Pancreas (tissue), 10 donors: ENCODE measurements at regions not wholly inside any gene's neighbourhood (a gene's known extent, or its start where the extent isn't known, plus 50 kb on each side); places are given as distances from the start of the nearest gene placed in this dataset.

ENCODE experiments used
- ATAC-seq, 4 donors: fragments of 200-7000 bp; cut with Tn5 transposase; one replicate each; pipeline versions ENCODE4 v1.8.0 to v1.9.1; 2020; ENCODE audit warnings: mild to moderate bottlenecking in 4 of 4, moderate library complexity in 4 of 4
- DNase-seq, 6 donors: peaks; one replicate each; pipeline ENCODE4 v3.0.0-alpha.2; 2020
- FAIRE-seq: peaks from 2 replicates; lab custom pipeline; 2012; peaks lifted over from hg19 to GRCh38; lab: Jason Lieb, UNC
- H3K27ac ChIP-seq, 4 donors: fragments of 200-600 bp; sonication (generic); 1 replicate in 3 of 4; 2 replicates in 1 of 4; pipeline versions ENCODE4 v1.5.0 to v1.8.0; 2020
- H3K27me3 ChIP-seq, 4 donors: fragments of 200-600 bp; one replicate each; pipeline ENCODE4 v1.8.0; 2021
- H3K36me3 ChIP-seq, 3 donors: fragments of 200-600 bp; sonication (generic) in 1 of 3; one replicate each; pipeline versions ENCODE4 v1.5.0 to v1.8.0; 2020 to 2021
- H3K4me1 ChIP-seq, 3 donors: fragments of 200-600 bp; one replicate each; pipeline ENCODE4 v1.8.0; 2021
- H3K4me3 ChIP-seq, 4 donors: fragments of 200-600 bp; sonication (generic) in 2 of 4; one replicate each; pipeline versions ENCODE4 v1.5.0 to v1.8.0; 2020 to 2021
- H3K9me3 ChIP-seq, 4 donors: fragments of 200-600 bp; one replicate each; pipeline ENCODE4 v1.8.0; 2021
- WGBS, 2 donors: extraction: QIAGEN DNeasy Blood & Tissue Kit; methylation state at CpG; one replicate each; pipeline ENCODE4 v1.1.7; 2013; 5-methylcytosine and 5-hydroxymethylcytosine counted together
- intact Hi-C, 3 donors: fragments of 100-400 bp; cut with DNase I; formaldehyde crosslinking; loops; one replicate each; pipeline versions ENCODE4 v1.11.1 to v1.14.2; 2022
- TF ChIP-seq, protein P1 (sequence below), 4 donors: fragments of 200-600 bp; sonication (generic) in 3 of 4; IDR thresholded peaks; one replicate each; pipeline versions ENCODE4 v1.5.0 to v1.8.0; 2021; ENCODE audit warnings: antibody characterized with exemption in 4 of 4
- donor health status: healthy with polysubstance abuse.
- donor health status: DM: no; HTN: no; CAD: no; lungs with moderate emphysema.
- donor health status: DM: no; HTN: no; CAD: no.
- donor health status: control.
- donor health status: control.
- donor health status: Bipolar disorder and iron deficiency.
- donor health status: DM: yes; HTN: yes; CAD: no.
- donor health status: DM: no; HTN: no; CAD: no.
- donor health status: DM: no; HTN: no; CAD: no.
- donor health status: DM: yes; HTN: yes; CAD: no.

DNA sequence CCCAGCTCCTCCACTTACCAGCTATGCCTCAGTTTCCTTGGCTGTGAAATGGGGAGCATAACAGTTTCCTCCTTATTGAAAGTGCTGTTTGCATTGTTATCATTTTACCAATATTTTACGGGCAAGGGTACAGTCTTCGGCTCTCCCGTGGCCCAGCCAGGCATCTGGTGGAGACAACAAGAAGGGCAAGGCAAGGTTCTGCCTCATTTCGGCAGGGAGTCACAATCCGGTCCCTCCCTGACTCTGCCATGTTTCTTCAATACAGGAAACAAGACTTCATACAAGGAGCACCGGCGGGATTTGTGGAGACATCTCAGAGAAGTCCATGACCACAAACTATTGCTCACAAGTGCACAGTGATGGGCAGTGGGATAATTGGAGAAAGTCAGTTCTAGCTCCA lies 174.0 kb downstream of the FGF18 start:
- FAIRE-seq (no peak), DNase-seq (no peak), ATAC-seq (no peak)
- no peaks in the 10 kb centered on the region for H3K27me3 ChIP-seq
- no peaks in the 10 kb centered on the region for H3K36me3 ChIP-seq
- no peak overlapping the region for H3K4me3 ChIP-seq
- intact Hi-C loops, result no loop called here
- no peaks in the 10 kb centered on the region for H3K4me1 ChIP-seq
- H3K27ac ChIP-seq, result no peak overlapping the region
- no peaks in the 10 kb centered on the region for H3K9me3 ChIP-seq
- 80 to 89% methylated on average over 7 of the region's 7 CpGs for WGBS, 2 donors
- TF ChIP-seq, protein P1, sequence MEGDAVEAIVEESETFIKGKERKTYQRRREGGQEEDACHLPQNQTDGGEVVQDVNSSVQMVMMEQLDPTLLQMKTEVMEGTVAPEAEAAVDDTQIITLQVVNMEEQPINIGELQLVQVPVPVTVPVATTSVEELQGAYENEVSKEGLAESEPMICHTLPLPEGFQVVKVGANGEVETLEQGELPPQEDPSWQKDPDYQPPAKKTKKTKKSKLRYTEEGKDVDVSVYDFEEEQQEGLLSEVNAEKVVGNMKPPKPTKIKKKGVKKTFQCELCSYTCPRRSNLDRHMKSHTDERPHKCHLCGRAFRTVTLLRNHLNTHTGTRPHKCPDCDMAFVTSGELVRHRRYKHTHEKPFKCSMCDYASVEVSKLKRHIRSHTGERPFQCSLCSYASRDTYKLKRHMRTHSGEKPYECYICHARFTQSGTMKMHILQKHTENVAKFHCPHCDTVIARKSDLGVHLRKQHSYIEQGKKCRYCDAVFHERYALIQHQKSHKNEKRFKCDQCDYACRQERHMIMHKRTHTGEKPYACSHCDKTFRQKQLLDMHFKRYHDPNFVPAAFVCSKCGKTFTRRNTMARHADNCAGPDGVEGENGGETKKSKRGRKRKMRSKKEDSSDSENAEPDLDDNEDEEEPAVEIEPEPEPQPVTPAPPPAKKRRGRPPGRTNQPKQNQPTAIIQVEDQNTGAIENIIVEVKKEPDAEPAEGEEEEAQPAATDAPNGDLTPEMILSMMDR (IDR thresholded peaks at IDR 0.05), result no peak

DNA sequence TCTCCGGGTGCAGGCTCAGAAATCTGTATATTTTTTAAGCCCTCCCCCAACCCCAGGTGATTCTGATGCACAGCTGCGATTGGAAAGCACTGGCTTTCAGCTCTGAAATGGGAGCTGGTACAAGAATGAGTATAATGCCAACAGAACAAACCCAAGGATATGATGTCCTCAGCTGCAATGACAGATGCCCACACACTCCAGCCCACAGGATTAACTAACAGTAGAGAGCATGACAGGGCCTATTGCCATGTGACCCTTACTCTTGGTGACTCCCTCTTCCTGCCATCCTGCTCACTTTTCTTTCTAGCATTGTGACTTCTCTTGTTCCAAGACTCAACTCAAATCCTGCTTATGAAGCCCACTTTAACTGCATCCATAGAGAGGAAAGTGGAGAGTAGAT lies 174.5 kb downstream of the FGF18 start:
- Histone ChIP-seq H3K36me3 (no peaks in the 10 kb centered on the region), H3K9me3 (no peaks in the 10 kb centered on the region), H3K4me3 (no peak overlapping the region), H3K27ac (no peak overlapping the region), H3K4me1 (no peaks in the 10 kb centered on the region), H3K27me3 (no peaks in the 10 kb centered on the region)
- intact Hi-C loops, result no loop called here
- DNase-seq (no peak), FAIRE-seq (no peak), ATAC-seq (no peak)
- TF ChIP-seq, protein P1 (IDR thresholded peaks at IDR 0.05), result no peak
- 64 to 67% methylated on average over 2 of the region's 2 CpGs for WGBS, 2 donors

DNA sequence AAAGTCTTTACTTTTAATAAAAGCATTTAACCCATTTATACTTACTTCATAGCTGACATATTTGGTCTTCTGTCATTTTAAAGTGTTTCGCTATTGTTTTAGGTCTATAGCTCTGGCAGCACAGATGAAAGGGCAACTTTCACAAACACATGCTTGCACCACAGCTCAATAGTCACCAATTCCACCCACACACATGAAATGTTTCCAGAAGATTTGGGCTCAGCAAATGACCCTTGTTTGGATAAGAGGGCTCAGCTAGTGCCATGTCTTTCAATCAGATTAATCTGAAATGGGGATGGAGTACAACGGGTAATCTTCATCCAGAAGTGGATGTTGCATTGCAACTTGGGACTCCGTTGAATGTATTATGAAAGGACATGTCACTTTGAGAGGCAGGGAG lies 176.0 kb downstream of the FGF18 start:
- ATAC-seq (no peak), DNase-seq (no peak), FAIRE-seq (no peak)
- H3K27me3 ChIP-seq, result no peaks in the 10 kb centered on the region
- no peak overlapping the region for H3K27ac ChIP-seq
- no peaks in the 10 kb centered on the region for H3K36me3 ChIP-seq
- H3K9me3 ChIP-seq, result no peaks in the 10 kb centered on the region
- TF ChIP-seq, protein P1 (IDR thresholded peaks at IDR 0.05), result no peak
- intact Hi-C loops, result no loop called here
- WGBS, 2 donors, result 80 to 93% methylated on average over 3 of the region's 3 CpGs
- H3K4me1 ChIP-seq, result no peaks in the 10 kb centered on the region
- no peak overlapping the region for H3K4me3 ChIP-seq

DNA sequence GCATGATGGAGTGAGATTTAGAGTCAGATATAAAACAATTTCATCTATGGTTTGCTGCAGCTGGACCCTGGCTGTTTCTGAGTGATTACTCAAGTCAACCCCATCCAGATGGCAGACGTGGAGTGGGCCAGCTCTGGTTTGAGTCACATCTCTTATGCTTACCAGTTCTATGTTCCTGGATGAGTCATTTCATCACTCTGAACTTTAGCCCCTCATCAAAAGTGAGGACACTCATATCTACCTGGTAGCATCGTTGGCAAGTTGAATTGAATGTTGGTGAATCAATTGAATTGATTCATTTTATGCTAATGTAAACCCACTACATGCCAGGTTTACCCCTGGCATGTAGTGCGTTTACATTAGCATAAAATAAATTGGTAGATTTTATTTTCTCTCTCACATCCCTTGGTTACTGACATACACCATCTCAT lies 176.4 kb downstream of the FGF18 start:
- FAIRE-seq, result no peak
- H3K27me3 ChIP-seq, result no peaks in the 10 kb centered on the region
- H3K36me3 ChIP-seq, result no peaks in the 10 kb centered on the region
- 53 to 65% methylated on average over 3 of the region's 3 CpGs for WGBS, 2 donors
- TF ChIP-seq, protein P1 (IDR thresholded peaks at IDR 0.05), result no peak
- no peak overlapping the region for H3K4me3 ChIP-seq
- intact Hi-C loops, result no loop called here
- H3K27ac ChIP-seq, result no peak overlapping the region
- no peak for DNase-seq
- ATAC-seq, result no peak
- no peaks in the 10 kb centered on the region for H3K4me1 ChIP-seq
- no peaks in the 10 kb centered on the region for H3K9me3 ChIP-seq

DNA sequence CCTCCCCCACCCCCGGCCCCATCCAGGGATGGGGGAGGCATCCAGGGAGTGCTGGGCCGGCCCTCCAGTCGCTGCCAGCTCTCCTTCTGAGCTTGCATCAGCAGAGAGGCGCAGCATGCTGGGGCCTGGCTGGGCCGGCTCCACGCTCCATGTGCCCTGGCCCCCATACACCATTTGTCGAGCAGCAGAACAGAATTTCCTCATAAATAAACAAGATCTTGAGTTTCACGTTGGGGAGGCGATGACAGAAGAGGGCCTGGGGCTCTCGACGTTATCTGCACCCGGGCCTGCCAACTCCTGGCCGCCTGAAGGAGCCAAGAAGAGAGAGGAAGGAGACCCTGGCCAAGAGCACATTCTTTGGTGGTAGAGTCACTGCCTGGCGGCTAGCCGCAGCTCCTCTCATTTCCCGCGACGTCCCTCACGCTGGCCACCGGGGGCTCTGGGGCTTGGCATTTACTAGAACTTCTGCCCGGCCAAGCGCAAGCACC lies 177.0 kb downstream of the FGF18 start:
- FAIRE-seq (no peak), DNase-seq (no peak), ATAC-seq (peak in 2 of 4 donors; percentile 29 to 44)
- H3K27me3 ChIP-seq, result no peaks in the 10 kb centered on the region
- no peaks in the 10 kb centered on the region for H3K36me3 ChIP-seq
- intact Hi-C loops, result no loop called here
- no peaks in the 10 kb centered on the region for H3K4me1 ChIP-seq
- 74% methylated on average over 22 of the region's 22 CpGs for WGBS, 2 donors
- H3K27ac ChIP-seq, result no peak overlapping the region
- no peaks in the 10 kb centered on the region for H3K9me3 ChIP-seq
- H3K4me3 ChIP-seq, result no peak overlapping the region
- TF ChIP-seq, protein P1 (IDR thresholded peaks at IDR 0.05), result no peak
